AG20443 (cell line): ENCODE measurements at regions not wholly inside any gene's neighbourhood (a gene's known extent, or its start where the extent isn't known, plus 50 kb on each side); places are given as distances from the start of the nearest gene placed in this dataset.

Source experiments
- DNase-seq: peaks from one replicate; pipeline ENCODE4 v3.0.0; 2012; ENCODE audit warnings: low spot score, mixed read lengths

GRCh38 chr12:92030618-92031017 lies 115.0 kb downstream of the BTG1 start:
- DNase-seq = no peak

GRCh38 chr12:92029902-92030586 lies 115.6 kb downstream of the BTG1 start:
- DNase-seq = no peak

- no peak for DNase-seq
Measured at GRCh38 chr12:92029136-92029535, 116.5 kb downstream of the BTG1 start.

GRCh38 chr12:92028441-92028709 lies 117.3 kb downstream of the BTG1 start:
- no peak for DNase-seq

GRCh38 chr12:92027701-92028440 lies 117.8 kb downstream of the BTG1 start:
- no peak for DNase-seq

- no peak for DNase-seq
Measured at GRCh38 chr12:92027243-92027642, 118.4 kb downstream of the BTG1 start.

GRCh38 chr12:92025462-92026207 lies 120.0 kb downstream of the BTG1 start:
- DNase-seq = no peak

- DNase-seq = no peak
Measured at GRCh38 chr12:92022093-92022492, 123.6 kb downstream of the BTG1 start.

GRCh38 chr12:92021666-92022035 lies 124.0 kb downstream of the BTG1 start:
- DNase-seq = no peak

GRCh38 chr12:92020983-92021665 lies 124.5 kb downstream of the BTG1 start:
- DNase-seq = no peak

- DNase-seq = no peak
Measured at GRCh38 chr12:92019491-92020277, 126.0 kb downstream of the BTG1 start.

GRCh38 chr12:92012691-92013090 lies 133.0 kb downstream of the BTG1 start:
- no peak for DNase-seq

GRCh38 chr12:92010853-92011701 lies 134.6 kb downstream of the BTG1 start:
- DNase-seq = no peak

- DNase-seq = no peak
Measured at GRCh38 chr12:92010368-92010767, 135.3 kb downstream of the BTG1 start.

GRCh38 chr12:92008345-92008744 lies 137.3 kb downstream of the BTG1 start:
- DNase-seq = no peak

GRCh38 chr12:92007787-92008186 lies 137.9 kb downstream of the BTG1 start:
- no peak for DNase-seq

- DNase-seq = no peak
Measured at GRCh38 chr12:92003701-92004100, 141.9 kb downstream of the BTG1 start.

- DNase-seq = no peak
Measured at GRCh38 chr12:92002673-92003382, 142.8 kb downstream of the BTG1 start.

- DNase-seq = no peak
Measured at GRCh38 chr12:92002195-92002649, 143.4 kb downstream of the BTG1 start.

- DNase-seq = no peak
Measured at GRCh38 chr12:92000597-92000996, 145.0 kb downstream of the BTG1 start.
